GM19463 (cell line): ENCODE measurements at regions not wholly inside any gene's neighbourhood (a gene's known extent, or its start where the extent isn't known, plus 50 kb on each side); places are given as distances from the start of the nearest gene placed in this dataset.

Experiments
- ATAC-seq: cut with Tn5 transposase; IDR thresholded peaks from one replicate; pipeline ENCODE4 v1.9.1; 2021; ENCODE audit warnings: mild to moderate bottlenecking, moderate library complexity; ENCODE audit not compliant: unreplicated experiment

DNA sequence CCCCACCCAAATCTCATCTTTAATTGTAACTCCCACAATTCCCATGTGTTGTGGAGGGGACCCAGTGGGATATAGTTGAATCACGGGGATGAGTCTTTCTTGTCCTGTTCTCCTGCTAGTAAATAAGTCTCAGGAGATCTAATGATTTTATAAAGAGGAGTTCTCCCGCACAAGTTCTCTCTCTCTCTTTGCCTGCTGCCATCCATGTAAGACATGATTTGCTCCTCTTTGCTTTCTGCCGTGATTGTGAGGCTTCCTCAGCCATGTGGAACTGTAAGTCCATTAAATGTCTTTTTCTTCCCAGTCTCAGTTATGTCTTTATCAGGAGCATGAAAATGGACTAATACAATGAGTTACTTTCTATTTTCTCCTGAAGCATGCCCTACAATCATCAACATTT, 1158.5 kb downstream of the CDH18 start:
- no peak for ATAC-seq

GRCh38 chr5:18850216-18850615, 1137.8 kb downstream of the CDH18 start:
- ATAC-seq, result no peak

- ATAC-seq, result no peak
Measured at GRCh38 chr5:18872978-18873377, 1115.0 kb downstream of the CDH18 start.

- ATAC-seq, result no peak
Measured at GRCh38 chr5:18876565-18876964, 1111.4 kb downstream of the CDH18 start.

GRCh38 chr5:18881615-18882014, 1106.4 kb downstream of the CDH18 start:
- ATAC-seq, result no peak

DNA sequence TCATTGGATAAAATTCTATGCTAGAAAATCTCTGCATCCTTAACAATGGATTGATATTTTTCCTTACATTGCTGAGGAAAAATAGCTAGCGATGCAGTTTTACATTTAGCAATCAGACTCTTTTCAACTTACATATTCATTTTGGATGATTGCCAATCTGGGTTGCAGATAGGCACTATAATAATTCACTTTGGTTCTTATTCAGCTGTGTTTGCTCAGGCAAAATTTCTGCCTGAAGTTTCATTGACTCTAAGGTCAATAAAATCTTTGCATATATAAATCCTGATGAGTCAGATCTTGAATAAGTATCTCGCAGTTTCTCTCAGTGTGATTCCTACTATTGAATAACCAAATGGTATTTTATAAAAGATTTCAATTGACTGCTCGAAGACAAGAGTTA, 1105.8 kb downstream of the CDH18 start:
- ATAC-seq, result no peak

- ATAC-seq, result no peak
Measured at GRCh38 chr5:18888821-18889220, 1099.2 kb downstream of the CDH18 start.

DNA sequence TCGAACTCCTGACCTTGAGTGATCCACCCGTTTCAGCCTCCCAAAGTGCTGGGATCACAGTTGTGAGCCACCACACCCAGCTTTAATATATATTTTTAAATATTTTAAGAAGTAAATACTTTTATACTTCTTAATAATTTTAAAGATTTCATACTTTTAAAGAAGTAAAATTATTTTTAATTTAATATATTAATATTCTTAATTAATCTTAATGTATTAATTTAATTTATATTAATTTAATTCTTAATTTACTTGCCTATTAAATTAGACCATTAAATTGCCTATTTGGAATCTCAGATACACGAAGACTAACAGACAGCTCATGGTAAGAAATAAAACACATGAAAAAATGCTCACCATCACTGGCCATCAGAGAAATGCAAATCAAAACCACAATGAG, 1087.4 kb downstream of the CDH18 start:
- ATAC-seq, result no peak

- ATAC-seq, result no peak
Measured at GRCh38 chr5:18920966-18921365, 1067.0 kb downstream of the CDH18 start.

- ATAC-seq, result no peak
Measured at GRCh38 chr5:18932081-18932480, 1055.9 kb downstream of the CDH18 start.

DNA sequence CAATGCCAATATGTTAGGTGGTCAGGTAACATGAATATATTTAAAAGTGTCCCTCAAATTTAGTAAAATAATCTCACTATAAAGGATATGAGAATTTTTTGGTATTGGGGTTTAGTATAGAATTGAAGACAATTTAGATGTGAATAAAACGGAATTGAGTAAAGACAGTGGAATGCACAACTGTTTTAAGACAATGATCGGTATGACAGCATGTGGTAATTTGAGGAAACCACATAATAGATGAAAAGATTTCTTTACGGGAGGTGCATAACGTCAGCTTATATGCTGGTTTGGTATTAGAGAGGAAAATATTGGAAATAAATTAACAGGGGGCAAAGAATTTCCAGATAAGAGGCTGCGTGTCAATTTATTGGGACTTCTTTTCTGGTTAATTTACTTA, 1043.2 kb downstream of the CDH18 start:
- no peak for ATAC-seq

DNA sequence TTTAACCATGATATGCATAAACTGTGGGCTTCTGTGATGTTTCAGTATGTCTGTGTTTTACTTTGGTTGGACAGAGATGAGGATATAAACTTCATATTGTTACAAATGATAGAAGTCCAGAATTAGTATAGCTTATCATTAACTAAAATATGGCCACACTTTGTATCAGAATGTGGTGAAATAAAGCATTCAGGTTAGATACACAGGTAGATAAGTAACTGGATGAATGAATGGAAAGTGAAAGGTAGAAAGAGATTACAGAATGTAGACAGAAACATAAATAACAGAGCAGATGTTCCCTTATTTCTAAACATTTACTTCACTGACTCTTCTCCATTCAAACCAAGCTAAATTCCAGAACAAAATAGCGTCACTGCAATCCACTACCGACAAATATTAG, 1033.8 kb downstream of the CDH18 start:
- peak; percentile 57 for ATAC-seq

DNA sequence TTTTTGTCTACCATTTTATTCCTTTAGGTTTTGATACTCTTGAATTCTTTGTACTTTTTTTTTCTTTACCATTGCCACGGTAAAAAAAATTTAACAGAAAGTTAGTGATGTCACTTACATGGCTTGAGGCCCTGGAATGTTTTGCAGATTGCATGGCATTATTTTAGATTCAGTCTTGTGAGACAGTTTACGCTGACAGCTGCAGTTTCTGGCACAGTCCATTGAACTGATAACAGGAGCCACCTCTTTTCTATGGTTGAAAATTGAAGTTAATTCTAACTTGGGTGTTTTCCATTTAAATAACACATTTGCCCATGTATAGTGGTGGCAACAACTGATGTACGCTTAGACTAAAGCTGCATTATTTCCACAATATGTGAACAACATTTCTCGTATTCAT, 1028.5 kb downstream of the CDH18 start:
- no peak for ATAC-seq

DNA sequence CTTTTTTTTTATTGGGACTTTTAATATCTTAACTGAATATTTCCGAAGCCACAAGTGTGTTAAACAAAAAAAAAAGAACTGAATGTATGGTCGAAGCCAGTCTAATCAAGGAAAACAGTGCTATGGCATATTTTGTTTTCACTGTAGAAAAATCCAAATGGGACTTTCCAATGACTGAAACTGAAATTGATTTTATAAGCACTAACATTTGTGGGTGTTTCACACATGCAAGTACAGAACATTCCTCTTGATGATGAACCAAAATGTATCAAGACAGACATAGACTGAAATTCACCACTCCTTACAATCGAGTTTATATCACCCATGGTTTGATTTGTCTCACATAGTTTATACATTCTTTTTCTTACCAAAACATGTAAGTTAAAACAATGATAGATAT, 1026.8 kb downstream of the CDH18 start:
- ATAC-seq, result peak; percentile 65

GRCh38 chr5:18965893-18966292, 1022.1 kb downstream of the CDH18 start:
- ATAC-seq, result no peak

- no peak for ATAC-seq
Measured at GRCh38 chr5:18967637-18968036, 1020.4 kb downstream of the CDH18 start.

GRCh38 chr5:18968966-18969365, 1019.0 kb downstream of the CDH18 start:
- no peak for ATAC-seq

DNA sequence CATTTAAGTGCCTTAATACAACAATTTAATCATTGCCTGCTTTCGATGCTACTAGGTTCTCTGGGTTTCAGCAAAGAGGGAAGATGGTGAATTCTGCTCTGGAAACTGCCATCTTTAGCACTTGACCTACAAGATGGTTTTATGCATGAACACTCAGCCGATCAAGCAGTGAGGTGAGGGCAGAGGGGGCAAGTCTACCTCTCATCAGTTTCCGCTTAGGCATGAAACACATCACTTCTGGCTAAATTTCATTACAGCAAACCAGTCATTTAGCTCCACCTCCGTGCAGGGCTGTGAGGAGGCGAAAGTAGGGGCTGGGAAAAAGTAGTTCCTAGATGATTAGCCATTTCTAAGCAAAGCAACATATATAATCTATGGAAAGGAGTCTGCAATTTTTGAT, 1018.0 kb downstream of the CDH18 start:
- ATAC-seq, result no peak

- ATAC-seq, result no peak
Measured at GRCh38 chr5:18972177-18972576, 1015.8 kb downstream of the CDH18 start.

GRCh38 chr5:18975624-18976023, 1012.4 kb downstream of the CDH18 start:
- no peak for ATAC-seq

DNA sequence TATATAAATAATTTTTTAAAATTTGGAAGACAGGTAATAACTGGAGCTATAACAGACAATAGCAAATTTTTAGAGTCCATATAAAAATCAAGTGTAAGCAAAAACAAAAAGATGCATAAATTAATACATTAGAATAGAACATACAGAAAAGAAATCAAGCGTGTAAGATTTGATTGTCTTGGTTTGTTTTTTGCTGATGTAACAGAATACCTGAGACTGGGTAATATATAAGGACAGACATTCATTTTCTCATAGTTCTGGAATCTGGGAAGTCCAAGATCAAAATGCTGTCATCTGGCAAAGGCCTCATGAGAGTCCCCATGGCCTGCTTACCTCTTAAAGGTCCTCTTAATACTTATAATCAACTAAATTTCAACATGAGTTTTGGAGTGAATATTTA, 1010.1 kb downstream of the CDH18 start:
- ATAC-seq, result no peak

GRCh38 chr5:18984559-18985080, 1003.4 kb downstream of the CDH18 start:
- ATAC-seq, result no peak

DNA sequence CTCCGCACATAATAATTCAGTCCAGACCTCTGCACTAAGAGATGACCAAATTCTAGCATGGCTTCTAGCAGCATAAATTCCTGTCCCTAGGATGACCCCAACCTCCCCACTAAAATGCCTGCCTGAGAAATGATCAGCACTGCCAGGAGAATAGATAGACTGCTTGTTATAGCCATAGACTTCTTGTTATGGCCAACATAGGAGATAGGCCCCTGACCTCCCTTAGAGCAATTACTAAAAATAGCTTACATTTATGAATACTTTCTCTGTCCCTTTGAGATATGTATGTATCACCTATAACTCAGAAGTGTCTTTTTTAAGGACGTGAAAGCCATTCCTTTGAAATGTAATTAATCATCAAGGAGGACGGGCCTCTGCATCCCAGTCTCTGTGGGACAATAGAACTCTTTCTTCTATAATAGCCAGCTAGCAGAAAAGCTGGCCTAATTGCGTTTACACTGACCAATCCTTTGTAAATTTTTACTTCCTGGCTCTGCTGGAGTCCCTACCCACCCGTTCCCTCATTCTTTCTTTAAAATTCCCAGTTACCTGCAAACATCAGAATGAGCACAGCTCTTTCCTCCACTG, 1002.7 kb downstream of the CDH18 start:
- ATAC-seq, result no peak
